ENCODE measurements at regions not wholly inside any gene's neighbourhood (a gene's known extent, or its start where the extent isn't known, plus 50 kb on each side); places are given as distances from the start of the nearest gene placed in this dataset.
"Not testable (repeated sequence)": the region's sequence is repeated elsewhere in the genome, so short reads cannot be mapped to it uniquely, and the experiment has no call there.

- DNase-seq (ENCODE audit: low read depth), result no peak
Measured at GRCh38 chr2:226125176-226125883, 674.3 kb downstream of the IRS1 start.

- peak; percentile 23 for DNase-seq (ENCODE audit: low read depth)
Measured at GRCh38 chr2:226124548-226125011, 675.0 kb downstream of the IRS1 start.

- DNase-seq (ENCODE audit: low read depth), result peak; percentile 67
Measured at GRCh38 chr2:226123300-226123699, 676.3 kb downstream of the IRS1 start.

- DNase-seq (ENCODE audit: low read depth), result no peak
Measured at GRCh38 chr2:226122041-226122440, 677.6 kb downstream of the IRS1 start.

GRCh38 chr2:226121046-226121738 is 678.4 kb downstream of the IRS1 start:
- DNase-seq (ENCODE audit: low read depth), result no peak

- DNase-seq (ENCODE audit: low read depth), result peak; percentile 85
Measured at GRCh38 chr2:226118471-226119429, 680.9 kb downstream of the IRS1 start.

GRCh38 chr2:226117510-226118065 is 682.0 kb downstream of the IRS1 start:
- no peak for DNase-seq (ENCODE audit: low read depth)

- no peak for DNase-seq (ENCODE audit: low read depth)
Measured at GRCh38 chr2:226116346-226116745, 683.3 kb downstream of the IRS1 start.

- DNase-seq (ENCODE audit: low read depth), result no peak
Measured at GRCh38 chr2:226115832-226116200, 683.8 kb downstream of the IRS1 start.

GRCh38 chr2:226115102-226115831 is 684.4 kb downstream of the IRS1 start:
- peak; percentile 79 for DNase-seq (ENCODE audit: low read depth)

GRCh38 chr2:226114436-226114835 is 685.2 kb downstream of the IRS1 start:
- no peak for DNase-seq (ENCODE audit: low read depth)

GRCh38 chr2:226098861-226099745 is 699.6 kb downstream of the NYAP2 start:
- no peak for DNase-seq (ENCODE audit: low read depth)

GRCh38 chr2:226095058-226095457 is 695.5 kb downstream of the NYAP2 start:
- DNase-seq (ENCODE audit: low read depth), result no peak

- no peak for DNase-seq (ENCODE audit: low read depth)
Measured at GRCh38 chr2:226093364-226093763, 693.9 kb downstream of the NYAP2 start.

GRCh38 chr2:226088366-226088674 is 688.8 kb downstream of the NYAP2 start:
- no peak for DNase-seq (ENCODE audit: low read depth)

GRCh38 chr2:226087505-226088365 is 688.2 kb downstream of the NYAP2 start:
- DNase-seq (ENCODE audit: low read depth), result no peak

- DNase-seq (ENCODE audit: low read depth), result no peak
Measured at GRCh38 chr2:226087051-226087450, 687.5 kb downstream of the NYAP2 start.

- DNase-seq (ENCODE audit: low read depth), result no peak
Measured at GRCh38 chr2:226086190-226086589, 686.7 kb downstream of the NYAP2 start.

GRCh38 chr2:226085425-226085824 is 685.9 kb downstream of the NYAP2 start:
- not testable (repeated sequence) for DNase-seq (ENCODE audit: low read depth)

- no peak for DNase-seq (ENCODE audit: low read depth)
Measured at GRCh38 chr2:226080334-226080733, 680.8 kb downstream of the NYAP2 start.

All from GM04504 (cell line).